Small intestine (tissue), 7 donors: ENCODE measurements at regions not wholly inside any gene's neighbourhood (a gene's known extent, or its start where the extent isn't known, plus 50 kb on each side); places are given as distances from the start of the nearest gene placed in this dataset.

ENCODE experiments used
- DNase-seq, 2 donors: peaks; one replicate each; pipeline versions ENCODE4 v3.0.0 to v3.0.0-alpha.2; 2013
- FAIRE-seq: peaks from 2 replicates; lab custom pipeline; 2012; peaks lifted over from hg19 to GRCh38; lab: Jason Lieb, UNC
- H3K27ac ChIP-seq, 3 donors: one replicate each; pipeline ENCODE4 v1.5.1; 2013; ENCODE audit warnings: low read length in 2 of 3, mild to moderate bottlenecking in 2 of 3, control low read depth in 1 of 3, inconsistent platforms in 1 of 3, low read depth in 1 of 3, moderate library complexity in 1 of 3
- H3K27me3 ChIP-seq, 3 donors: one replicate each; pipeline ENCODE4 v1.6.1; 2013; ENCODE audit warnings: low read length in 3 of 3, inconsistent platforms in 1 of 3; ENCODE audit not compliant: control insufficient read depth in 3 of 3, insufficient read depth in 3 of 3
- H3K36me3 ChIP-seq, 3 donors: one replicate each; pipeline ENCODE4 v1.6.1; 2013; ENCODE audit warnings: low read length in 3 of 3, inconsistent platforms in 1 of 3, low read depth in 1 of 3, mild to moderate bottlenecking in 1 of 3, moderate library complexity in 1 of 3; ENCODE audit not compliant: control insufficient read depth in 3 of 3, insufficient read depth in 2 of 3
- H3K4me1 ChIP-seq, 3 donors: one replicate each; pipeline ENCODE4 v1.6.1; 2013; ENCODE audit warnings: low read length in 2 of 3, inconsistent platforms in 1 of 3, low read depth in 1 of 3, mild to moderate bottlenecking in 1 of 3, moderate library complexity in 1 of 3; ENCODE audit not compliant: control insufficient read depth in 3 of 3, insufficient read depth in 2 of 3
- H3K4me3 ChIP-seq, 3 donors: one replicate each; pipeline ENCODE4 v1.5.1; 2013; ENCODE audit warnings: low read length in 3 of 3, control low read depth in 1 of 3, inconsistent platforms in 1 of 3, low read depth in 1 of 3, mild to moderate bottlenecking in 1 of 3, moderate library complexity in 1 of 3
- H3K9me3 ChIP-seq, 2 donors: one replicate each; pipeline ENCODE4 v1.6.1; 2013; ENCODE audit warnings: low read depth in 1 of 2, low read length in 1 of 2; ENCODE audit not compliant: control insufficient read depth in 2 of 2, insufficient read depth in 1 of 2
- whole genome bisulfite sequencing, 3 donors: extraction: QIAGEN DNeasy Blood & Tissue Kit; methylation state at CpG; one replicate each; pipeline ENCODE4 v1.1.7; 2013; 5-methylcytosine and 5-hydroxymethylcytosine counted together
- donor health status: healthy with polysubstance abuse.
- donor health status: control.
- donor health status: control.
- donor health status: Bipolar disorder and iron deficiency.
- donor health status: healthy.

DNA sequence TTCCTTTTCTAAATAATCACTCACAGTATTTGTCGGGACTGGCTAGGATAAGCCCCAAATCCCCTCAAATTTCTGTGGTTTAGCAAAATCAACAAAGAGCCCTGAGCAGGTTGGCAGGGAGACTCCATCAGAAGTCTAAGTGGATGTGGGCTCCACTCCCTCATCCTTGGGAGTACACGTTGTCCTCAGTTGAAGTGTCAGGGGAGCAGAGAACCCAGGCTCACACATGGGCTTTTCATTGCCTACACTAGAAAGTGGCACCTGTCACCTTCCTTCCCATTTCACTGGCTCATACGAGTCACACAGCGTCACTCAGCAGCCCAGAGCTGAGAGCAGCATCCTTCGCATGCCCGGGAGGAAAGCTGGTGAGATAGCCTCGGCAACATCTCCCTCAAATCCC, 421.3 kb upstream of the FZD8 start:
- no peaks in the 10 kb centered on the region for H3K4me1 ChIP-seq
- no peaks in the 10 kb centered on the region for H3K27me3 ChIP-seq
- WGBS, 3 donors, result 70 to 83% (median 81%) methylated on average over 7 of the region's 7 CpGs
- H3K9me3 ChIP-seq, result peaks cover 7 to 17% of the 10 kb centered on the region in 2 donors
- FAIRE-seq, result no peak
- no peak overlapping the region for H3K27ac ChIP-seq
- DNase-seq, result no peak
- H3K4me3 ChIP-seq, result no peak overlapping the region
- H3K36me3 ChIP-seq, result no peaks in the 10 kb centered on the region

GRCh38 chr10:36057731-36058130, 415.6 kb upstream of the FZD8 start:
- WGBS, 3 donors, result 75 to 77% (median 75%) methylated on average over 4 of the region's 4 CpGs
- Histone ChIP-seq H3K27ac (no peak overlapping the region), H3K4me1 (no peaks in the 10 kb centered on the region), H3K27me3 (no peaks in the 10 kb centered on the region), H3K36me3 (no peaks in the 10 kb centered on the region), H3K4me3 (no peak overlapping the region), H3K9me3 (no peaks in the 10 kb centered on the region)
- FAIRE-seq (no peak), DNase-seq (no peak)

DNA sequence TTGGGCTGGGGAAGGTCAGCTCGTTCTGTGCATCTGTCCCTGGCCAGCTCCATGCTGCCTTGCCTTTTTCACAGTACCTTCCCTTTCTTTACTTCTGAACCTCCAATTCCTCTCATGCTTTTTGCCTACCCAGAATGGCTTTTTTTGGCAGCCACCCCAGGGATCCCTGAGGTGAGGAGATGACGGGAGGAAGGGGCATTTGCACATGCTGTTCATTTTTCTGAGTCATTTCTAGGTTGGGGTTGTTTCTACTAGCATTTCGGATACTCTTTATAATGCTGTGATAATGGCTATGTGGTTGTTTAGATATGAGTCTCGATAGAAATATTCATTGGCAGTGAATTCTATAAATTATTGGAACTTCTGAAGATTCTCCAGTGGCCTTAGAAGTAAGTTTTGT, 415.1 kb upstream of the FZD8 start:
- Histone ChIP-seq H3K4me1 (no peaks in the 10 kb centered on the region), H3K9me3 (no peaks in the 10 kb centered on the region), H3K4me3 (no peak overlapping the region), H3K27ac (no peak overlapping the region), H3K36me3 (no peaks in the 10 kb centered on the region), H3K27me3 (no peaks in the 10 kb centered on the region)
- no peak for FAIRE-seq
- DNase-seq, result no peak
- WGBS, 3 donors, result 57 to 67% (median 57%) methylated on average over 4 of the region's 4 CpGs

GRCh38 chr10:36053775-36054174, 411.7 kb upstream of the FZD8 start:
- WGBS, 3 donors, result 77 to 89% (median 84%) methylated on average over 4 of the region's 4 CpGs
- FAIRE-seq (no peak), DNase-seq (no peak)
- H3K36me3 ChIP-seq, result no peaks in the 10 kb centered on the region
- H3K4me3 ChIP-seq, result no peak overlapping the region
- H3K9me3 ChIP-seq, result no peaks in the 10 kb centered on the region
- no peaks in the 10 kb centered on the region for H3K27me3 ChIP-seq
- H3K4me1 ChIP-seq, result no peaks in the 10 kb centered on the region
- H3K27ac ChIP-seq, result no peak overlapping the region

DNA sequence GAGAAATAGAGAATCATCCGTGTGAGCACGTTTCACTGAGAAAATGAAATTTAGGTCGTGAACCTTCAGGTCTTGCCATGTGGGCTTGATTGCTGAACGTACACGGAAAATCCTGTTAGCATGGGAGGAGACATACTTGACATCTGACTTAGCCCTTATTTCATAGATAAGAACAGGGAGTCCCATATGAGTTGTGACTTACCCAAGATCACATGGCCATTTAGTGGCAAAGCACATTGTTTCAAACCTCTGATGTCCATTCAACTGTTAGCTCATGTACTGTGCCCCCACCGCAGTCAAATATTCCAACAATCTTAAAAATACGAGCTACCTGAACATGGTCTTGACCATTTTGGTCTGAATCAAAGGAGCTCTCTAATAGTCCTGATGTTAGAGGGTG, 411.2 kb upstream of the FZD8 start:
- FAIRE-seq (no peak), DNase-seq (no peak)
- Histone ChIP-seq H3K4me1 (no peaks in the 10 kb centered on the region), H3K4me3 (no peak overlapping the region), H3K9me3 (no peaks in the 10 kb centered on the region), H3K27me3 (no peaks in the 10 kb centered on the region), H3K27ac (no peak overlapping the region), H3K36me3 (no peaks in the 10 kb centered on the region)
- 81 to 85% (median 85%) methylated on average over 7 of the region's 7 CpGs for WGBS, 3 donors

DNA sequence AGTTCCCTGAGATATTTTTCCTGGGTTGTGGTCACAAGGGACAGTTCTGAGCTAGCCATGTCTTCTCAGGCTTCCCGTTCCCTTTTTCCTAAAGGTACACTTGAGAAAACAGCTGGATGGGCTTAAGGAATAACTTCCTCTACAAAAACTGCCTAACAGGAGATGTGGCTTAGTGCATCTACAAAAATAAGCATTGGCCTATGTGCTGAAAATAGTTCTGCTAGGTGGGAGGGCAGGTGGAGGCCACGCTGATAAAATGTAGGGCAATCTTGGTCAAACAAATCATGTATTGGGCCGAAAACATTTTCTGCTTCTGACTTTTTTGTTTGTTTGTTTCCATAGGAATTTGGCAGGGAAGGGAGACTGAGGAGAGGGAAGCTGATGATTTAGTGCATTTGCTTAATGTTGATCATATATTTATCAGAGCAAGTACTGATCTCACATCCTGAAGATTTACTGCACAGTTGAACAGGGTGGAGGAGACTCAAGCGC, 409.4 kb upstream of the FZD8 start:
- Histone ChIP-seq H3K4me1 (no peaks in the 10 kb centered on the region), H3K27me3 (no peaks in the 10 kb centered on the region), H3K27ac (no peak overlapping the region), H3K4me3 (no peak overlapping the region), H3K36me3 (no peaks in the 10 kb centered on the region), H3K9me3 (no peaks in the 10 kb centered on the region)
- WGBS, 3 donors, result 55 to 68% (median 59%) methylated on average over 4 of the region's 4 CpGs
- FAIRE-seq, result no peak
- no peak for DNase-seq

GRCh38 chr10:36050763-36051499, 408.8 kb upstream of the FZD8 start:
- Histone ChIP-seq H3K27ac (no peak overlapping the region), H3K4me1 (no peaks in the 10 kb centered on the region), H3K4me3 (no peak overlapping the region), H3K36me3 (no peaks in the 10 kb centered on the region), H3K27me3 (no peaks in the 10 kb centered on the region), H3K9me3 (no peaks in the 10 kb centered on the region)
- WGBS, 3 donors, result 69 to 82% (median 75%) methylated on average over 7 of the region's 7 CpGs
- DNase-seq, result no peak
- no peak for FAIRE-seq

- DNase-seq (no peak), FAIRE-seq (no peak)
- Histone ChIP-seq H3K4me1 (no peaks in the 10 kb centered on the region), H3K36me3 (no peaks in the 10 kb centered on the region), H3K27ac (no peak overlapping the region), H3K9me3 (no peaks in the 10 kb centered on the region), H3K4me3 (no peak overlapping the region), H3K27me3 (no peaks in the 10 kb centered on the region)
- WGBS, 3 donors, result 63 to 76% (median 73%) methylated on average over 2 of the region's 2 CpGs
Observed at GRCh38 chr10:36048780-36049179, 406.7 kb upstream of the FZD8 start.

GRCh38 chr10:36048236-36048635, 406.1 kb upstream of the FZD8 start:
- FAIRE-seq, result no peak
- no peak overlapping the region for H3K4me3 ChIP-seq
- no peaks in the 10 kb centered on the region for H3K4me1 ChIP-seq
- no peaks in the 10 kb centered on the region for H3K27me3 ChIP-seq
- no peaks in the 10 kb centered on the region for H3K9me3 ChIP-seq
- H3K27ac ChIP-seq, result no peak overlapping the region
- no peak for DNase-seq
- no peaks in the 10 kb centered on the region for H3K36me3 ChIP-seq
